Fibroblast of upper back skin (primary cell): ENCODE measurements at regions not wholly inside any gene's neighbourhood (a gene's known extent, or its start where the extent isn't known, plus 50 kb on each side); places are given as distances from the start of the nearest gene placed in this dataset.
"Not testable (repeated sequence)": the region's sequence is repeated elsewhere in the genome, so short reads cannot be mapped to it uniquely, and the experiment has no call there.

Source experiments
- DNase-seq: peaks from one replicate; pipeline ENCODE4 v3.0.0-alpha.2; 2013

DNA sequence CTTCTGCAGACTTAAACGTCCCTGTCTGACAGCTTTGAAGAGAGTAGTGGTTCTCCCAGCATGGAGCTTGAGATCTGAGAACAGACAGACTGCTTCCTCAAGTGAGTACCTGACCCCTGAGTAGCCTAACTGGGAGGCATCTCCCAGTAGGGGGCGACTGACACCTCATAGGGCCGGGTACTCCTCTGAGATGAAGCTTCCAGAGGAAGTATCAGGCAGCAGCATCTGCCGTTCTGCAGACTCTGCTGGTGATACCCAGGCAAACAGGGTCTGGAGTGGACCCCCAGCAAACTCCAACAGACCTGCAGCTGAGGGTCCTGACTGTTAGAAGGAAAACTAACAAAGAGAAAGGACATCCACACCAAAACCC, 174.4 kb downstream of the LRRC70 start:
- not testable (repeated sequence) for DNase-seq

DNA sequence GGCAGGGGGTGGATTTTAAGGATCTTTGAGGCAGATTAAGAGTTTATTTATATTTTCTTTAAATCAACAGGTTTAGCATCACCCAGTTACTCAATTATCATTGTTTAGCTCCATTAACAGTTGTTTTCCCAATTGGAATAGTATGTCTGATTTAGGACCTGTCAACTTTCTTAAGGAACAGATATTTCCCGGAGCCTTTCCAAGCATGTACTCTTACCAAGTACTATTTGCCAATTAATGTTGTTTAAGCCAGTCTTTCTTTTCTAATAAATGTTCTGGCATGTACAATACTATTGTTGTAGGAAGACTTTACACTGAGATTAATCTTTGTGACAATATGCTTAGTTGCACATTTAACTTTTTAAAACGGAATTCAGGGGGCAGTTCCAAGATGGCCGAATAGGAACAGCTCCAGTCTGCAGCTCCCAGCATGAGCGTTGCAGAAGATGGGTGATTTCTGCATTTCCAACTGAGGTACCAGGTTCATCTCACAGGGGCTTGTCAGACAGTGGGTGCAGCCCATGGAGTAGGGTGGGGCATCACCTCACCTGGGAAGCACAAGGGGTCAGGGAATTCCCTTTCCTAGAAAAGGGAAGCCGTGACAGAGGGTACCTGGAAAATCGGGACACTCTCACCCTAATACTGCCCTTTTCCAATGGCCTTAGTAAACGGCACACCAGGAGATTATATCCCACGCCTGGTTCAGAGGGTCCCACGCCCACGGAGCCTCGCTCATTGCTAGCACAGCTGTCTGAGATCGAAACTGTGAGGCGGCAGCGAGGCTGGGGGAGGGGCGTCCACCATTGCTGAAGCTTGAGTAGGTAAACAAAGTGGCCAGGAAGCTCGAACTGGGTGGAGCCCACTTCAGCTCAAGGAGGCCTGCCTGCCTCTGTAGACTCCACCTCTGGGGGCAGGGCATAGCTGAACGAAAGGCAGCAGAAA, 173.7 kb downstream of the LRRC70 start:
- DNase-seq: not testable (repeated sequence)

DNA sequence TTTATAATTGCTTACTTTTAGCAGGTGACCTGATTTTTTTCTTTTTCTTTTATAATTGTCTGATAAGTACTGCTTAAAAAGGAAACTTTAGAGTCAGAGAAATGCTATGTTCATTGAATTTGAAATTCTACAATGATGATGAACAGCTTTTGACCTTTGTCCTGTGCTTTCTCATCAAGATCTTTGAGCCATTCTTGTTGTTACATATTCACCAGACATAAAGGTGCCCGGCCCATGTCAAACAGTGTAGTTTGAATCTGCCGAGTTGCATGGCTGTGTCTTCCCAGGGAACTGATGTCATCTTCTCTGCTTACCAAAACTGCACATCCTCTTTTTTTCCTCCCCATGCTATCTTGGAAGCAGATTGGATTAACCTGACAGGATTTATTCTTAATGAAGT, 163.6 kb downstream of the LRRC70 start:
- DNase-seq: no peak

DNA sequence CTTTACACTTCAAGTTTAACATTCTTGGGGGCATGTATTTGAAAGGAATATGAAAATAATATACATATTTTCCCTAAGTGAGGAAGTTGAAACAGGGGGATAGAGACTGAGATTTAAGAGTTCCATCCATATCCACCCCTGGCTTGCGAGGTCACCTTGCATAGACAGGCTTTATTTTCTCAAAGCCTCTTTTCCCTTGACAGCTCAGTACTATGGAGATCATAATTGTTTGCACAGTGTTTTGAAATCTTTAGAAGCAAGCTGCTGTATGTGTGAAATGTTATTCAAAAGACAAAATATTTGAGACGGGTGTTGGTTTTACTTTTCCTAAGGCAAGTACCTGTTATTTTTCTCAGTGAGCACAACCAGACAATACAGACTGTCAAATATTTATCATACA, 163.1 kb downstream of the LRRC70 start:
- no peak for DNase-seq

DNA sequence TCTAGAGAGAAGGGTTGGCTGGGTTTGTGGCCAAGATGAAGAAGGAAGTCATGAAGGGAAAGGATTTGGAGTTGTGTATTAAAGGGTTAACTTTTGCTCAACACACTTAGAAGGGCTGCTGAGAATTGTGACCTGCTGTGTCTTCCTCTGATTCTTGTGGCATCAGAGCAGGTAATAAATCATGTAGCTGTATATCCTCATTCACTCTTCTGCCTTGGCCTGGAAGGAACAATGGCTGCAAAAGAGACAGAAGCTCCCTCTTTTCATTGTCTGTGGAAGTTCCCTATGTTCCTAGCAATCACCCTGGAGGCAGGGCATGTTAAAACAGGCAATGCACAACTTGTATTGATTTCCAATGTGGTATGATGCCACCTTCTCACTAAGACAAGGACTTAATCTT, 159.1 kb downstream of the LRRC70 start:
- DNase-seq: no peak

DNA sequence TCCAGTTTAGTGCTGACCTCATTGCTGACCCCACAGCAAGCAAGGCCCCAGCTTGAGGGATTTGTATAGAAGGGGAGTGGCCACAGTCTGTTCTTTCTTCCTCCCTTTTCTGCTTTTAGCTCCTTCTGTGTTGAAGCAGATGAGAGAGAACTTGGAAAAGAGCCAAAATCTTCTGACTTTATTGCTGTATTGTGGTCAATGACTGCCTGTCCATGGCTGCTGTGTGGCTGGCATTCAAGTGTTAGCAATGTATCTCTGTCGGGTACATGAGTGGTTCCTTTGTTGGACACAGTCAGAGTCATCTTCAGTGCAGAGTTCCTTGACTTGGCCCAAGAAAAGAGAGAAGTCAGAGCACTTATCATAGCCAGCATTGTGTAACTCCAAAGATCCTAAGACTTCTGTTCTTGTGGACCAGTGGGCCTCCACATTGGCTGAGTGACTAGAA, 154.1 kb downstream of the LRRC70 start:
- DNase-seq: no peak

DNA sequence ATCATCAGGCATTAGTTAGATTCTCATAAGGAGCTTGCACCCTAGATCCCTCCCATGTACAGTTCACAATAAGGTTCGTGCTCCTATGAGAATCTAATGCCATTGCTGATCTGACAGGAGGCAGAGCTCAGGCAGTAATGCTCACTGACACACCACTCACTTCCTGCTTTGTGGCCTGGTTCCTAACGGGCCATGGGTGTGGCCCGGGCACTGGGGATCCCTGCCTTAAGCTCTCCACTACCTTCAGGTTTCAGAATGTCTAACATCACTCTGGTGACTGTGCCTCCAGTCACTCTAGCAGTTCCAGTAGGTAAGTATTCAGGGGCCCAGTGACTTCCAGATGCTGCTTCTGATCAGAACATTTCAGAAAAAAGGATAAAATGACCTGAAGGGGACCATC, 152.4 kb downstream of the LRRC70 start:
- DNase-seq: no peak

DNA sequence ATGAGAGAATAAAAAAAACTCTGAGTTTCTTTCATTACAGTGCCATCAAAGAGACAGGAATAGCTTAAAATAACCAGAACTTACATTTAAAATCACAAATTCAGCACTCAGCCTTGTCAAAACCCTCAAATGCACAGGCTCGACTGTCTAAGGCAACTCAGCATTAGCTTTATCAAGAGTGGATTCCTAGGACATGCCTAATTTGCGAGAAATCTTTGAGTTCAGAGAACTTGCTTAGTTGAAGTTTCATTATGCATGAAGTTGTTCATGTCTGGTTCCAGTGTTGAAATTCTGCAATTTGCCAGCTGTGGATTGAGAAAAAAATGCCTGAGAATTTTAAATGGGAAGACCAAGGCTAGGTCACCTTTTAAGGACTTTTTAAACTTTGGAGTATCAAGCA, 151.1 kb downstream of the LRRC70 start:
- DNase-seq: no peak

DNA sequence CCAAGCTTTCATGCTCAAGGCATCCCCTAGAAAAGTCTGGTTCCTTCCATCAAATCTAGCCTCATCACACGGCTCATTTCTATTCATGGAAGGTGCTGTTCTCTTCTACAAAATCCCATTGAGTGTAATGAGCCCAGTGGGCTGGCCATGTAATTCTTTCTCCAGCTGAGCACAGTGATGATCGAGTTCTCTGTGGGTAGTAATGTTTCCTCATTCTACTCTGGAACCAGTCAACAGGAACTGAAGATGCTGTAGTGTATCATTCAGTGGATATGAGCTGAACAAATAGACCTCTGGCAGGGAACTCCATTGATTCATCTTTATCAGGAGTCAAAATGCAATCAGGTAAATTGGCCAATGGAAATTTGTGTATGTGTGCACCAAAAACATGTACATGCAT, 149.2 kb downstream of the LRRC70 start:
- DNase-seq: no peak

DNA sequence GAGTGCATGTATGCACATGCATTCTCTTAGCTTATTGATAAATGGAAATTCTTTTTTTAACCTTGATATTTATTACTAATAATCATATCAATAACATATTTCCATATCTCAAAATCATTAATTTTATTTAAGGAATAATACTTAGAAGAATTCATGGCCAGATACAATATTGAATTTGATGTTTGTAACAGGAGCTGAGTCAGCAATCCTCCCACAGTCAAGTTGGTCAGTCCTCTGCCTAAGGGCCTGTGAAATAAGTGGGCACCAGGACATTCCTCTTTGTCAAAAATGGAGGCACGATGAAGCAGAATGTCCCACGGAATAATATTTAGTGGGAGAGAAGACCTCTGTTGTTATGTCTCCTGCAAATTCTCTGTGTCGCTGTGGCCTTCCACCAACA, 148.6 kb downstream of the LRRC70 start:
- no peak for DNase-seq

DNA sequence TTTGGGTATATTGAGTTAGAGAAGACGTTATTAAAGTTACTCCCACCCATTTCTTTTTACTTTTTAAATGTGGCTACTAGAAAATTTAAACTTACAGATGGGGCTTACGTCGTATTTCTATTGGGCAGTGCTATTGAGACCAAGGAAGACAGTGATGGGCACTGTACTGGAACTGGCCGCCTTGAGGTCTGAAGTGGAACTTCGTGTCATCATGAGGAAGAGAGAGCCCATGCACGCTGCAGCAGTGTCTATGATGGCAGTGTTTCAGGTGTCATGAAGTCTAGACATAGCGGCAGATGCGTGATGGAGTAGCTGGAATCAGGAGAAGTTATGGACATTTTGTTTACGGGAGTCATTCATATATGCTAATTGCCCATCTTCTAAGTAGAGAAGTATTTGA, 143.7 kb downstream of the LRRC70 start:
- DNase-seq: no peak

DNA sequence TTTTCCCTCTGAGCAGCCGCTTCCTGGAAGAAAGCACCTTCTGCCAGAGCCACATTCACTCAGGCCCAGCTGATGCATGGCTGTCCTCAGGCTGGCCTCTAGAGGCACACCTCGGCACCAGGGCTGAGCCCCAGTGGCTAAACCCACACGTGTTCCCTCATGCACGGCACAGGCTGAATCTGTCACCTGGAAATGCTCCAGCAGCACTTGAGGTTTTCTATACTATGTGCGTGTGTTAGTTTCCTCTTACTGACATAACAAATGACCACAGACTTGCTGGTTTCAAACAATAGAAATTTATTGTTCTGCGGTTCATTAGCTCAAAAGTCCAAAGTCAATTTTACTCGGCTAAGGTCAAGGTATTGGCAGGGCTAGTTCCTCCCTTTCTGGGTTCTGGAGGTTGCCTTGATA, 141.4 kb downstream of the LRRC70 start:
- DNase-seq: peak; percentile 24

DNA sequence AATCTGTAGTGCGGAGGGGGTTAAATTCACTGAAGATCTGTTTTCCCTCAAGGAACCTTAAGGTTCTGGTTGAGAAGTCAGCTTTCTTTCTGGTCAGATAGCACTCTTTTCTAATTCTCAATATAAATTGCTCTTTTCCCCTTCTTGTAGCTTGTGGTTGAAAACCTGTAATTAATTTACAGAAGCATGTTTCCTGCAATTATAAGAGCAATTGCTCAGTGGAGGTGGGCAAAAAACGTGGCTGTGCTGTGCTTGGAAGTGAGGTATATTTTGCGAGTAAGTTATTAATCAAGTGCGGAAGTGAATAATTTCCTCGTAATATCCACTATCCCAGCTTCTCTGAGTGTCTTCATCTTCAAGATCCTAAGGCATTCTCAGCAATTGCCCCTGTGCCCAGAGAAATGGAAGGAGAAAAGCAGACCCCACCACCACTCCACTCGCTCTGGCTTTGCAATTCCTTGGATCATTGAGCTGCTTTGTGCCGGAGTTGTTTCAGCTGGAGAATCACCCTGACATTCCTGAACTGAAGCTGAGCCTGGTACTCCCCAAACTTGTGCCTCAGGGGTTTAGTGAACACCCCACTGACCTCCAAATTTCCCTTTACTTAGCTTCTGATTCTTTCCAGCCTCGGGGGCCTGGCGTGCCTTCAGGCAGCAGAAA, 140.6 kb downstream of the LRRC70 start:
- no peak for DNase-seq

DNA sequence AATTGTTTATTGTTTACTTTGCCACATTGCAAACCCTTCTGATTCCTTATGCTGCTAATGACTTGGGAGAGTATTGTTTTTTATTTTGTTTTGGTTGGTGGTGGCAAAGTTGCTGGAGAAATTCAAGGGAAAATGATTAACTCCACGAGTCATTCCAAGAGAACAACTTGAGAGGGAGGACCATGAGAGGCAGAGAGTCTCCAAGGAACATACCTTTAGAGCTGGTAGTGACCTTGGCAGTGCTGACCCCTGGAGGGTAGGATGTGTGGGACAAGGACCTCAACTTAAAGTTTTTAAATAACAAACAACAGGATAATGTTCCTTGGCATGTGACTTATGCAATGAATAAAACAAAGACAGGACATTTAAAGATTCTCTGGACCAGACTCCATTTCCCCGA, 139.7 kb downstream of the LRRC70 start:
- DNase-seq: no peak

DNA sequence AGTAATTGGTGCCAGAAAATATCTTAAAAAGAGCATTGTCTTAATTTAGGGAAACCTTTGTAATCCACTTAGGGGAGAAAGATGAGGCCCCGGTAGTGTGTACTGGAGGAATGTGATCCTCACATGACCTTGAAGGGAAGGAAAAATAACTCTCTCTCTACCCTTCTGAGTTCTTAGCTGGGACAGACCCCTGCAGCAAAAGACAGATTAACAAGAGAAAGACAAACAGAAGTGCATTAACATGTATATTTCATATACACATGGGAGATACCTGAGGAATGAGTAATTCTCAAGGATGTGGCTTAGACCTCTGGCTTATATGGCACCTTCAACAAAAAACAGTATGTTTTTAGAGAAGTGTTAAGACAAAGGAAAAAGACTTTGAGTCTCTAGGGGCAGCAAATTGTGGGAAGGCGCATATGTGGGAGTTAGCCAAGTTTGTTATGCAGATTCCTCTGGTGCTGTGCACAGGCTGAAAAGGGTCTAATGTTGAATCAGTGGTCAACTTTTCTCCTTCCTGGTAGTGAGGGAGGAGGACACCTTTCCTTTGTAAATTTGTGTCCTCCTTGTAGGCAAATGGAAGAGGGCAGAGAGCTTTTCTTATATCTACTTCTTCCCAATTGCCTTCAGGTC, 138.8 kb downstream of the LRRC70 start:
- peak; percentile 0 for DNase-seq

DNA sequence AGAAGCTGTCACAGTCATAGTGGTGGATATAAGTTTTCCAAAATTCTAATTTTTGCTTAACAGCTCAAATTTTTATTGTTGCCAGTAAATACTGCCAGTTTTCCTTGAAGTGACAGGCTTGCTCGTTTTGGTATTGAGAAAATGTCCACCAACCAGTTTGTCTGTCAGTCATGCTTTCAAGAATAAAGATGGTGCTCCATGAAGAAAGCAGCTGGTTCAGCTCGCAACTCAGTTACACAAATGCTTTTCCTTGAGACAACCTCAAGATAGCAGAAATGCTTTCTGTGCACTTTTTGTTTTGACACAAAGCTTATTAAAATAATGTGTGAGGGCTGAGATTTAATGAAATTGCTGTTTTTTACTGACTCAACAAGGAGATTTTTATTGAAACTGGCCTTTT, 135.7 kb downstream of the LRRC70 start:
- no peak for DNase-seq

DNA sequence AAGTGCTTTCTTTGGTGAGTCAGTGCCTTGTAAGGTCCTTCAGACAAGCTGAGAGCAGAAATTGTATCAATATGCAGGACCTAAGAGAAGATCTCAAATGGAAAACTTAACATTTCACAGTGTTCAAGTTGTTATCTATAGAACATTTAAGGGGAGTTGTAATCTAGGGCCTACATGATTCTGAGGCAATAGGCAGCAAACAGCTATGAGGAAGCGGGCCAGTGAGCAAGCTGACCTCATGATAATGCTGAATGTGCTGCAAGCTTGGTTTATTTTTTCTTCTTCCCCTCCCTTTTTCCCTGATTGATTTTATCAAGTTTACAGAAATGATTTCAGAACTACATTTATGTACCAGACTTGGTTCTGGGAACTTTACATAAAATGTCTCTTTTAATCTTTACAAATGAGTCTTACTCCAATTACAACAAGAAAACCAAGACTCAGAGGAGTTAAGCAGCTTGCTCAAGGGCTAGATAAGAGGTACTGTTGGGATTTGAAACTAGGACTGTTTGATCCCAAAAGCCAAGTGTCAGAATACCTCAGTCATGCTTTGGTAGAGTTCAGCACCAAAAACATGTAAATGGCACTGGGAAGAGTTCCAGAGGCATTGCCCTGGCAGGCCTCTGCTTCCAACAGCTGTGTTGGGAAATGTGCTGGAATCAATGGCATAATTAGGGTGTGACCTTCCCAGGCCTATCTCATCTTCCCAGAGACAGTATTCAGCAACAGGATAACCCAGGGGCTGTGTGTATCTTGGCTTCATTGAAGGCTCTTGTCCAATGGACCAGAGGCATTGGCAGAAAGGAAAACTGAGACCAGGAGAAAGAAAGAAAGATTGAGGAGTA, 130.1 kb downstream of the LRRC70 start:
- DNase-seq: no peak

DNA sequence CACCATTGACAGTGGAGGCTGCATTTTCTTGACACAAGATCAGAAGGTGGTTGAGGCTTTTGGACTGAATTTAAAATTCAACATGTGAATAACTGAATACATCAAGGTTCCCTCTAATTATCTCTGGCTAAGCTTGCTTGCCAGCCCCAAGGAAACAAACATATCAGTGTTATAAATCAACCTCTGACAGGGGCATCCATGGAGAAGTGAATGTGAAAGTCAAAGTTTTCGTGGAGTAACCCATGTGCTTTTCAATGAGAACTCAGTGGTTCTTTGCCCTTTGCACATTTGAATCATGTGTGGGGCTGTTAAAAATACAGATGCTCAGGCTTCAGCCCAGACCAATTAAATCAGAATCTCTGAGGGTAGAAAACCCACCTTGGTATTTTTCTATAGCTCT, 128.9 kb downstream of the LRRC70 start:
- no peak for DNase-seq

DNA sequence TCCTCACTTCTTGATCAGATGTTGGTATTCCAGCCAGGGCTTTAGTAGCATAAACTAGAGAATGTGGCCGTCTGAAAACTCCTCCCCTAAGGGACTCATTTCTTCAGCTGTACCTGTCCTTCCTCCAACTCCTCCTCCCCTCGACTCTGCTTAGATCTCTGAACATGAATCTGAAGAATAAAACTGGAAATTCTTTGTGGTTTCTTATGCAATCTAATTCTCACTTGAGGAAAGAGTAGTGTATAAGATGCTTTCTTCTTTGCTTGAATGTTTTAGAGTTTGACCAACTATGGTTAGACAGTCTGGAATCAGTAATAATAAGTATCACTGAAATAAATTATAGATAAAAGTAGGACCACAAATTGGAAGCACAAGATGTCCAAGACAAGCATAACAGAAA, 128.5 kb downstream of the LRRC70 start:
- no peak for DNase-seq

DNA sequence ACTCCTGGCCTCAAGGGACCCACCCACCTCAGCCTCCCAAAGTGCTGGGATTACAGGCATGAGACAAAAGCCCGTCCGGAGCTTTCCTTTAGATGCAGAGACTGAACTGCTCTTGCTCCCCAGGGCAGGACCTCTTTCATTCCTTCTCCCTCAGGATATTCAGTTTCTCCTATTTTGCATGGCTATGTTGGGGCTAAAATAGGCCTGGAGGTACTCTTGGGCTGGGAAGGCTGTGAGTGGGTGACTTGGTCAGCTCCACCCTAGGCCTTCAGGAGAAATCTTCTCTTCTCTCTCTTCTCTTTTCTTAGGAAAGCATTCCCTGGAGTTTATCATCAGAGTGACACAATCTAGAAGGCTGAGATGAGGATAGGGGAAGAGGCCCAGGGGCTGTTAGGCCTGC, 126.4 kb downstream of the LRRC70 start:
- DNase-seq: no peak

DNA sequence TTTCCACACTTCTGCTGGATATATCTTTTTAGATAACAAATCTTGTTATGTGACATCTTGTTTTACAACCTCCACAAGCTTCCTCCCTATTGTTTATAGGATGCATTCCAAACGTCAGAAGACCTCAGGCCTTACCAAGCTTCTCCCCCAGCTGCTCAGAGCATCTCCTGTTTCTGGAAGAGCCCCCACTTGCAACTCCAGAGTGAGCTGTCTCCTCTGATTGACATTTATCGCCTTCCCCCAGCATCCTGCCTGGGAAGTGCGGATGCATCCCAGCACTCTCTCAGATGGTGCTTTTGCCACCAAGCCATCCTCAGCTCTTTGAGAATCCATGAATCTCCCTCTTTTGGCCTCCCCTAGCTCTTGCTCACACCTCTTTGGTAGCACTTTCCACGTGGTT, 123.5 kb downstream of the LRRC70 start:
- DNase-seq: no peak

DNA sequence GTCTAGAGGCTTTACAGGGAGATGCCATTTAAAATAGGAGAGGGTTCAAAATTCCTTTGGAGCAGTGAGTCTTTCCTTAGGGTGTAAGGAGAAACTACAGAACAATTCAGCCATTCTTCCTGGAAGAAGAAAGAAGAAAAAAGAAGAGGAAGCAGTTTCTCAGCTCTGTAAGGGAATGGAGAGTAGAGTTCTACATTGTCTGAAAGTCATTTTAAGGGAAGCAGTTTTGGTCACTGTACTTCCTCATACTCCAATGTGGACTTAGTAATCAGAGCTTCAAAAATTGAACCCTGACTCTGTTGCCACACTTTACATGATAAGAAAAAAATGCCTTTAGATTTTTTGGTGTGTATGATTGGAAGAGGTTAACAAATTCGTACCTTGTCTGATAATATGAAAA, 122.4 kb downstream of the LRRC70 start:
- no peak for DNase-seq

DNA sequence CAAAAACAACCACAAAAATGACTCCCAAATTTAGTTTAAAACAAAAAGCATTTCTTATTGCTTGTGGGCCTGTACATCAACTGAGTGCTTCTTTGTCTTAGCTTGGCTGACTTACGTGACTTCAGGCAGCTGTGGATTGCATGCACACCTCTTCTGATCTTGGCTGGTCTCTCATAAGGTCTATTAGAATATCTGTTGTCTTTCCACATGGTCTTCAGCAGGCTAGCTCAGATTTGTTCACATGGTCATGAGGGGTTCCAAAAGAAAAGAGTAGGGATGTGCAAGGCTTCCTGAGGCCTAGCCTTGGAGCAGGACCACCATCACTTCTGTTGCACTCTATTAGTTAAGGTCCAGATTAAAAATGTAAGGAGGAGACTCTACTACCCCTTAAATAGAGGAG, 120.1 kb downstream of the LRRC70 start:
- no peak for DNase-seq
